K562 (cell line): ENCODE measurements at regions not wholly inside any gene's neighbourhood (a gene's known extent, or its start where the extent isn't known, plus 50 kb on each side); places are given as distances from the start of the nearest gene placed in this dataset.
"Not testable (repeated sequence)": the region's sequence is repeated elsewhere in the genome, so short reads cannot be mapped to it uniquely, and the experiment has no call there.

Experiments used
- GABPA ChIP-seq: fragments of 200-800 bp; sonication (Bioruptor generic); conservative IDR thresholded peaks from 2 replicates; pipeline ENCODE4 v1.6.1; 2016; ENCODE audit warnings: low read depth, missing genetic modification characterization, missing compliant biosample characterization
- HDGF ChIP-seq: fragments of 450-650 bp; IDR thresholded peaks from 2 replicates; pipeline ENCODE4 v1.6.1; 2016
- NFATC3 ChIP-seq: fragments of 450-650 bp; IDR thresholded peaks from 2 replicates; pipeline ENCODE4 v1.6.1; 2017; ENCODE audit warnings: mild to moderate bottlenecking
- POLR2A ChIP-seq: fragments of 450-650 bp; conservative IDR thresholded peaks from 2 replicates; pipeline ENCODE4 v1.6.1; 2016
- SMAD1 ChIP-seq: fragments of 150-350 bp; IDR thresholded peaks from 2 replicates; pipeline ENCODE4 v1.6.1; 2014; ENCODE audit warnings: low read length, low read depth; ENCODE audit not compliant: partially characterized antibody
- SMC3 ChIP-seq: conservative IDR thresholded peaks from 2 replicates; pipeline ENCODE4 v1.6.1; 2011; ENCODE audit warnings: low read depth, low read length, improper control_type of control experiment; ENCODE audit not compliant: insufficient read depth
- ZNF274 ChIP-seq: IDR thresholded peaks from 2 replicates; pipeline ENCODE4 v1.6.1; 2011; ENCODE audit warnings: low read depth, mild to moderate bottlenecking, low read length, moderate library complexity, borderline replicate concordance
- ZNF785 ChIP-seq: fragments of 250-450 bp; sonication (Bioruptor Pico); IDR thresholded peaks from 2 replicates; pipeline ENCODE4 v1.4.0; 2020; ENCODE audit warnings: mild to moderate bottlenecking
- TF ChIP-seq, protein P1 (sequence below), 3 experiments: IDR thresholded peaks in 2 of 3; conservative IDR thresholded peaks in 1 of 3; 2 replicates each; pipeline ENCODE4 v1.5.1; 2011 to 2012; ENCODE audit warnings: low read length in 3 of 3, mild to moderate bottlenecking in 3 of 3, control low read depth in 2 of 3, improper control_type of control experiment in 1 of 3, inconsistent platforms in 1 of 3, low read depth in 1 of 3, mixed read lengths in 1 of 3, moderate library complexity in 1 of 3; ENCODE audit not compliant: insufficient read depth in 2 of 3

DNA sequence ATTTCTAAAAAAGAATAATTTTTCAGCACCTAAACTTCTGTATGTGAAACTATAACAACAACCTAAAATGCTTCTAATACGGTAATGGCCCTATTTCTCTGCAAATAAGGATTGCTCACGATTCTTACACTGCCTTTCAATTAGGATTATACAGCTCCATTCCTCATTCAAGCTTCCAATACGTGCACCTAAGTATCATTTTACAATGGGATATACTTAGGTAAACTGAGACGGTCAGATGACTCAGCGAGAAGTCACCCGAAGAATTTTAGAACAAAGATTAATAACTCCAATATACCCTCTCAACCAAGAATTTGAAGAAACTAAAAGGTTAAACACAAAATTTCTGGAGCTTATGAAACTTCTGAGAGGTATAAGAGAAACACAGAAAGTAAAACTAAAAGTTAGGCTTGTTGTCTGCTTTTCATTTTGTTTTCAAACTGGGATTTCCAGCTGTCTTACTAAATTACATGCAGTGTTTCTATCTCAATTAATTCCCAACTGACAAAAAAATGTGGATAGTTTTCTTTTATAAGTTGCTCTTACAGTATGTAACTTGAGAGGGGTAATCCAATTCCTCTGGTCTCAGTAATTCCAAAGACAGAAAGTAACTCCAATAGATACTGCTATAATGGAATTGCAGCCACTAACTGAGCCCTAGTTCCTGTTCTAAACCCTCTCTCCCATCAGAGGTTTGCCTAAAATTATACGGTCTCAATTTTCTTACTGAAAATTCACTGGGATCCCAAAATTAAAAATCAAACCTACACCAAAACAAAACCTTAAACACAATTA lies 69.9 kb upstream of the NBPF20 start:
- TF ChIP-seq ZNF274; GABPA (tag); HDGF; SMAD1; POLR2A; SMC3; NFATC3; ZNF785: not testable (repeated sequence)
- TF ChIP-seq, protein P1, sequence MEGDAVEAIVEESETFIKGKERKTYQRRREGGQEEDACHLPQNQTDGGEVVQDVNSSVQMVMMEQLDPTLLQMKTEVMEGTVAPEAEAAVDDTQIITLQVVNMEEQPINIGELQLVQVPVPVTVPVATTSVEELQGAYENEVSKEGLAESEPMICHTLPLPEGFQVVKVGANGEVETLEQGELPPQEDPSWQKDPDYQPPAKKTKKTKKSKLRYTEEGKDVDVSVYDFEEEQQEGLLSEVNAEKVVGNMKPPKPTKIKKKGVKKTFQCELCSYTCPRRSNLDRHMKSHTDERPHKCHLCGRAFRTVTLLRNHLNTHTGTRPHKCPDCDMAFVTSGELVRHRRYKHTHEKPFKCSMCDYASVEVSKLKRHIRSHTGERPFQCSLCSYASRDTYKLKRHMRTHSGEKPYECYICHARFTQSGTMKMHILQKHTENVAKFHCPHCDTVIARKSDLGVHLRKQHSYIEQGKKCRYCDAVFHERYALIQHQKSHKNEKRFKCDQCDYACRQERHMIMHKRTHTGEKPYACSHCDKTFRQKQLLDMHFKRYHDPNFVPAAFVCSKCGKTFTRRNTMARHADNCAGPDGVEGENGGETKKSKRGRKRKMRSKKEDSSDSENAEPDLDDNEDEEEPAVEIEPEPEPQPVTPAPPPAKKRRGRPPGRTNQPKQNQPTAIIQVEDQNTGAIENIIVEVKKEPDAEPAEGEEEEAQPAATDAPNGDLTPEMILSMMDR (IDR thresholded peaks at IDR 0.05 in 2 of 3, conservative IDR thresholded peaks at IDR 0.05 in 1 of 3; ENCODE audit: insufficient read depth in 2 of 3, low read depth in 1 of 3, low read length in 3 of 3), result not testable (repeated sequence)
